H9 (cell line): ENCODE measurements at regions not wholly inside any gene's neighbourhood (a gene's known extent, or its start where the extent isn't known, plus 50 kb on each side); places are given as distances from the start of the nearest gene placed in this dataset.

Source experiments
- DNase-seq: peaks from one replicate; pipeline ENCODE4 v3.0.0-alpha.2; 2017
- H2AFZ ChIP-seq: one replicate; pipeline ENCODE4 v1.6.1; 2013; ENCODE audit warnings: mild to moderate bottlenecking, low read length, control low read depth, moderate library complexity
- H2AK5ac ChIP-seq: 2 replicates; pipeline ENCODE4 v1.6.1; 2013; ENCODE audit warnings: low read length, control low read depth, mixed read lengths; ENCODE audit not compliant: insufficient read length
- H2BK120ac ChIP-seq: one replicate; pipeline ENCODE4 v1.6.1; 2013; ENCODE audit warnings: low read depth, mild to moderate bottlenecking, low read length, control low read depth, inconsistent platforms; ENCODE audit not compliant: poor library complexity, severe bottlenecking
- H2BK12ac ChIP-seq: 2 replicates; pipeline ENCODE4 v1.6.1; 2013; ENCODE audit warnings: low read length, control low read depth, mixed read lengths, low read depth; ENCODE audit not compliant: insufficient read length
- H2BK15ac ChIP-seq: 2 replicates; pipeline ENCODE4 v1.6.1; 2013; ENCODE audit warnings: low read depth, low read length, control low read depth
- H2BK20ac ChIP-seq: one replicate; pipeline ENCODE4 v1.6.1; 2013; ENCODE audit warnings: low read depth, mild to moderate bottlenecking, low read length, control low read depth, inconsistent platforms; ENCODE audit not compliant: poor library complexity, severe bottlenecking
- H2BK5ac ChIP-seq: 2 replicates; pipeline ENCODE4 v1.6.1; 2013; ENCODE audit warnings: low read length, control low read depth, mixed read lengths; ENCODE audit not compliant: insufficient read length
- H3K14ac ChIP-seq: 2 replicates; pipeline ENCODE4 v1.6.1; 2013; ENCODE audit warnings: low read length, control low read depth; ENCODE audit not compliant: insufficient read depth
- H3K18ac ChIP-seq: 2 replicates; pipeline ENCODE4 v1.6.1; 2013; ENCODE audit warnings: low read depth, mild to moderate bottlenecking, mixed read lengths, low read length, control low read depth; ENCODE audit not compliant: insufficient read length
- H3K23ac ChIP-seq: 2 replicates; pipeline ENCODE4 v1.6.1; 2013; ENCODE audit warnings: low read length, control low read depth, mixed read lengths, low read depth; ENCODE audit not compliant: insufficient read length
- H3K23me2 ChIP-seq: 2 replicates; pipeline ENCODE4 v1.6.1; 2013; ENCODE audit warnings: low read depth, mild to moderate bottlenecking, mixed read lengths, low read length, control low read depth; ENCODE audit not compliant: insufficient read length, poor library complexity, severe bottlenecking
- H3K27ac ChIP-seq: 2 replicates; pipeline ENCODE4 v1.5.1; 2013; ENCODE audit warnings: low read length, control low read depth, mixed read lengths, low read depth; ENCODE audit not compliant: insufficient read length
- H3K27me3 ChIP-seq: 2 replicates; pipeline ENCODE4 v1.6.1; 2013; ENCODE audit warnings: low read length, control low read depth, inconsistent platforms; ENCODE audit not compliant: insufficient read depth
- H3K4ac ChIP-seq: 2 replicates; pipeline ENCODE4 v1.6.1; 2013; ENCODE audit warnings: low read depth, mild to moderate bottlenecking, control low read depth, inconsistent platforms, low read length, moderate library complexity
- H3K4me1 ChIP-seq: 2 replicates; pipeline ENCODE4 v1.6.1; 2013; ENCODE audit warnings: low read length, control low read depth, inconsistent platforms; ENCODE audit not compliant: insufficient read depth
- H3K4me2 ChIP-seq: 2 replicates; pipeline ENCODE4 v1.6.1; 2013; ENCODE audit warnings: low read length, control low read depth, mixed read lengths; ENCODE audit not compliant: insufficient read length, insufficient read depth
- H3K56ac ChIP-seq: 2 replicates; pipeline ENCODE4 v1.6.1; 2013; ENCODE audit warnings: low read depth, mild to moderate bottlenecking, mixed read lengths, low read length, control low read depth; ENCODE audit not compliant: insufficient read length
- H3K79me1 ChIP-seq: 2 replicates; pipeline ENCODE4 v1.6.1; 2013; ENCODE audit warnings: low read depth, mild to moderate bottlenecking, moderate library complexity, low read length, control low read depth, inconsistent platforms; ENCODE audit not compliant: insufficient read depth, poor library complexity, severe bottlenecking
- H3K79me2 ChIP-seq: 2 replicates; pipeline ENCODE4 v1.6.1; 2013; ENCODE audit warnings: low read length, control low read depth, inconsistent platforms; ENCODE audit not compliant: insufficient read depth
- H3K9ac ChIP-seq: 2 replicates; pipeline ENCODE4 v1.6.1; 2013; ENCODE audit warnings: low read length, control low read depth, mixed read lengths; ENCODE audit not compliant: insufficient read length; ENCODE audit errors: extremely low read depth
- H3K9me3 ChIP-seq: one replicate; pipeline ENCODE4 v1.6.1; 2013; ENCODE audit warnings: low read depth, low read length, inconsistent platforms; ENCODE audit not compliant: control insufficient read depth
- H3T11ph ChIP-seq: one replicate; pipeline ENCODE4 v1.6.1; 2013; ENCODE audit warnings: mild to moderate bottlenecking, low read length, control low read depth, inconsistent platforms
- H4K20me1 ChIP-seq: one replicate; pipeline ENCODE4 v1.6.1; 2013; ENCODE audit not compliant: control insufficient read depth, insufficient read length, insufficient read depth
- H4K5ac ChIP-seq: 2 replicates; pipeline ENCODE4 v1.6.1; 2013; ENCODE audit warnings: low read depth, mild to moderate bottlenecking, mixed read lengths, low read length, control low read depth; ENCODE audit not compliant: insufficient read length
- H4K8ac ChIP-seq: replicated peaks from 2 replicates; pipeline ENCODE4 v1.6.1; 2013; ENCODE audit warnings: low read length, control low read depth, mixed read lengths, low read depth; ENCODE audit not compliant: insufficient read length
- H4K91ac ChIP-seq: 2 replicates; pipeline ENCODE4 v1.6.1; 2013; ENCODE audit warnings: low read depth, mild to moderate bottlenecking, moderate library complexity, mixed read lengths, low read length, control low read depth; ENCODE audit not compliant: insufficient read length
- H3K27ac Mint-ChIP-seq, 3 experiments: 2 replicates in 2 of 3; 3 replicates in 1 of 3; pipeline ENCODE4 v1.8.0; 2020 to 2021; ENCODE audit warnings: mixed read lengths in 3 of 3, mild to moderate bottlenecking in 1 of 3, moderate library complexity in 1 of 3
- H3K27me3 Mint-ChIP-seq: 2 replicates; pipeline ENCODE4 v1.8.0; 2021; ENCODE audit warnings: low read depth, mild to moderate bottlenecking, moderate library complexity, mixed read lengths
- H3K36me3 Mint-ChIP-seq, 3 experiments: 2 replicates in 2 of 3; 3 replicates in 1 of 3; pipeline ENCODE4 v1.8.0; 2020 to 2021; ENCODE audit warnings: low read depth in 3 of 3, mixed read lengths in 3 of 3; ENCODE audit not compliant: insufficient read depth in 1 of 3
- H3K4me1 Mint-ChIP-seq, 2 experiments: 2 replicates each; pipeline ENCODE4 v1.8.0; 2020; ENCODE audit warnings: mixed read lengths in 2 of 2
- H3K4me3 Mint-ChIP-seq, 2 experiments: 2 replicates in 1 of 2; 3 replicates in 1 of 2; pipeline ENCODE4 v1.8.0; 2020 to 2021; ENCODE audit warnings: mild to moderate bottlenecking in 2 of 2, mixed read lengths in 2 of 2, moderate library complexity in 1 of 2
- H3K9me3 Mint-ChIP-seq, 2 experiments: 2 replicates in 1 of 2; 3 replicates in 1 of 2; pipeline ENCODE4 v1.8.0; 2020; ENCODE audit warnings: mild to moderate bottlenecking in 2 of 2, mixed read lengths in 2 of 2, moderate library complexity in 1 of 2
- CTCF ChIP-seq: fragments of 200-600 bp; sonication (generic); conservative IDR thresholded peaks from 3 replicates; pipeline ENCODE4 v1.8.0; 2021; ENCODE audit warnings: antibody characterized with exemption, mild to moderate bottlenecking

- Histone ChIP-seq H4K8ac (no peak overlapping the region), H3T11ph (no peak overlapping the region), H2BK120ac (no peak overlapping the region), H3K14ac (no peak overlapping the region), H3K27me3 (no peaks in the 10 kb centered on the region), H2BK15ac (no peak overlapping the region), H3K9ac (no peak overlapping the region), H3K4ac (no peak overlapping the region), H3K9me3 (no peaks in the 10 kb centered on the region), H3K18ac (no peak overlapping the region), H3K27ac (no peak overlapping the region), H2AK5ac (no peak overlapping the region), H4K5ac (no peak overlapping the region), H2BK12ac (no peak overlapping the region), H3K23me2 (no peaks in the 10 kb centered on the region), H3K79me2 (no peaks in the 10 kb centered on the region), H3K4me1 (no peaks in the 10 kb centered on the region), H2BK20ac (no peak overlapping the region), H3K4me2 (no peak overlapping the region), H4K91ac (no peak overlapping the region), H3K23ac (no peak overlapping the region), H4K20me1 (no peaks in the 10 kb centered on the region), H3K56ac (no peak overlapping the region), H2AFZ (no peak overlapping the region), H2BK5ac (no peak overlapping the region), H3K79me1 (no peaks in the 10 kb centered on the region)
- H3K4me1 Mint-ChIP-seq: no peaks in the 10 kb centered on the region
- H3K9me3 Mint-ChIP-seq: no peaks in the 10 kb centered on the region
- no peak for DNase-seq
- no peak for TF ChIP-seq CTCF
- H3K27ac Mint-ChIP-seq: no peak overlapping the region
- H3K36me3 Mint-ChIP-seq: no peaks in the 10 kb centered on the region; a peak in 1 of 7 replicates
- no peaks in the 10 kb centered on the region for H3K27me3 Mint-ChIP-seq
- no peak overlapping the region for H3K4me3 Mint-ChIP-seq
Observed at GRCh38 chr5:62111428-62111827, 194.6 kb upstream of the KIF2A start.
